ENCODE measurements at regions not wholly inside any gene's neighbourhood (a gene's known extent, or its start where the extent isn't known, plus 50 kb on each side); places are given as distances from the start of the nearest gene placed in this dataset.

DNA sequence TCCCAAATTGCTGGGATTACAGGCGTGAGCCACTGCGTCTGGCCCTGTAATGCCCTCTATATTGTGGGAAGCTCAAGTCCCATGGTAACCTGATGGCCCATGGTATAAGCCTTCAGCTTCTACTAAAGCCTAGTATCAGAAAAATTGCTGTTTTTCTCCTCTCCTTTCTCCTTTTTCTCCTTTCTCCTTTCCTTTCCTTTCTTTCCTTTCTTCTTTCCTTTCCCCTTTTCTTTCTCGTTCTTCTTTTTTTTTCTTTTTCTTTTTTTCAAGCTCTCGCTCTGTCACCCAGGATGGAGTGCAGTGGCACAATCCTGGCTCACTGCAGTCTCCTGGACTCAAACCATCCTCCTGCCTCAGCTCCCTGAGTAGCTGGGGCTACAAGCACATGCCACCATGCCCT is 740.7 kb downstream of the FAM133A start:
- TF ChIP-seq, protein P1, sequence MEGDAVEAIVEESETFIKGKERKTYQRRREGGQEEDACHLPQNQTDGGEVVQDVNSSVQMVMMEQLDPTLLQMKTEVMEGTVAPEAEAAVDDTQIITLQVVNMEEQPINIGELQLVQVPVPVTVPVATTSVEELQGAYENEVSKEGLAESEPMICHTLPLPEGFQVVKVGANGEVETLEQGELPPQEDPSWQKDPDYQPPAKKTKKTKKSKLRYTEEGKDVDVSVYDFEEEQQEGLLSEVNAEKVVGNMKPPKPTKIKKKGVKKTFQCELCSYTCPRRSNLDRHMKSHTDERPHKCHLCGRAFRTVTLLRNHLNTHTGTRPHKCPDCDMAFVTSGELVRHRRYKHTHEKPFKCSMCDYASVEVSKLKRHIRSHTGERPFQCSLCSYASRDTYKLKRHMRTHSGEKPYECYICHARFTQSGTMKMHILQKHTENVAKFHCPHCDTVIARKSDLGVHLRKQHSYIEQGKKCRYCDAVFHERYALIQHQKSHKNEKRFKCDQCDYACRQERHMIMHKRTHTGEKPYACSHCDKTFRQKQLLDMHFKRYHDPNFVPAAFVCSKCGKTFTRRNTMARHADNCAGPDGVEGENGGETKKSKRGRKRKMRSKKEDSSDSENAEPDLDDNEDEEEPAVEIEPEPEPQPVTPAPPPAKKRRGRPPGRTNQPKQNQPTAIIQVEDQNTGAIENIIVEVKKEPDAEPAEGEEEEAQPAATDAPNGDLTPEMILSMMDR (IDR thresholded peaks at IDR 0.05; ENCODE audit: insufficient read depth, low read depth, low read length) = no peak
- TF ChIP-seq EZH2 (IDR thresholded peaks at IDR 0.05; ENCODE audit: insufficient read depth, low read length) = no peak

All from astrocyte (in vitro differentiated cells and primary cell).